ENCODE measurements at regions not wholly inside any gene's neighbourhood (a gene's known extent, or its start where the extent isn't known, plus 50 kb on each side); places are given as distances from the start of the nearest gene placed in this dataset.

GRCh38 chr2:226063704-226064440, 664.4 kb downstream of the NYAP2 start:
- no peak for DNase-seq

- DNase-seq = no peak
These were observed 660.6 kb downstream of the NYAP2 start for GRCh38 chr2:226059961-226060627.

- DNase-seq = no peak
These were observed 658.4 kb downstream of the NYAP2 start for GRCh38 chr2:226057914-226058313.

GRCh38 chr2:226057365-226057764, 657.9 kb downstream of the NYAP2 start:
- no peak for DNase-seq

GRCh38 chr2:226052772-226053416, 653.4 kb downstream of the NYAP2 start:
- DNase-seq = no peak

- DNase-seq = no peak
These were observed 651.3 kb downstream of the NYAP2 start for GRCh38 chr2:226050822-226051221.

GRCh38 chr2:226048611-226049010, 649.1 kb downstream of the NYAP2 start:
- no peak for DNase-seq

- no peak for DNase-seq
These were observed 645.6 kb downstream of the NYAP2 start for GRCh38 chr2:226045080-226045479.

- no peak for DNase-seq
These were observed 640.9 kb downstream of the NYAP2 start for GRCh38 chr2:226040344-226040900.

- no peak for DNase-seq
These were observed 638.0 kb downstream of the NYAP2 start for GRCh38 chr2:226037526-226037925.

- peak; percentile 18 for DNase-seq
These were observed 632.4 kb downstream of the NYAP2 start for GRCh38 chr2:226031647-226032501.

- DNase-seq = no peak
These were observed 631.5 kb downstream of the NYAP2 start for GRCh38 chr2:226030788-226031646.

GRCh38 chr2:226030369-226030768, 630.9 kb downstream of the NYAP2 start:
- no peak for DNase-seq

- DNase-seq = no peak
These were observed 624.4 kb downstream of the NYAP2 start for GRCh38 chr2:226023946-226024345.

GRCh38 chr2:226023383-226023782, 623.9 kb downstream of the NYAP2 start:
- DNase-seq = no peak

- DNase-seq = no peak
These were observed 621.4 kb downstream of the NYAP2 start for GRCh38 chr2:226020956-226021355.

- no peak for DNase-seq
These were observed 620.7 kb downstream of the NYAP2 start for GRCh38 chr2:226020176-226020575.

GRCh38 chr2:226018641-226019040, 619.1 kb downstream of the NYAP2 start:
- no peak for DNase-seq

GRCh38 chr2:226017537-226017936, 618.0 kb downstream of the NYAP2 start:
- DNase-seq = no peak

- no peak for DNase-seq
These were observed 617.6 kb downstream of the NYAP2 start for GRCh38 chr2:226017107-226017506.

- peak; percentile 53 for DNase-seq
These were observed 612.4 kb downstream of the NYAP2 start for GRCh38 chr2:226011716-226012450.
